ENCODE measurements at regions not wholly inside any gene's neighbourhood (a gene's known extent, or its start where the extent isn't known, plus 50 kb on each side); places are given as distances from the start of the nearest gene placed in this dataset.

DNA sequence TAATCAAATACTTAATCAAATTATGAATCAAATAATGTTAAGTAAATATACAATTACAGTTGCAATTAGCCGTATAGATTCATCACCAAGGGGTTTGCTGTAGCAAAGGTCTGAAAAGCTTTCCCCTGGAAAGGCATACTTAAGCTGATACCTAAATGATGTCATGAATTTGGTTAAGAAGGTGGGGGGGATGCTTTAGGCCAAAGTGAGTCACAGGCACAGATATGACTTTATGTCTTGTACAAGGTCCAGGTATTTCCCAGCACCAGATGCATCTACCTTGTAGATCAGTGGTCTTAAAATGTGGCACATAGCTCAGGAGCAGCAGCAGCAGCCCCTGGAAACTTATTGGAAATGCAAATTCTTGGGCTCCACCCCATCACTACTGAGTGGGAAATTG is 557.3 kb upstream of the CDH4 start:
- Histone ChIP-seq H3K23me2 (ENCODE audit: low read depth, low read length) (no peaks in the 10 kb centered on the region), H3K36me3 (ENCODE audit: control insufficient read depth in 2 of 4, insufficient read depth in 4 of 4, low read length in 3 of 4) (no peaks in the 10 kb centered on the region), H2AK5ac (ENCODE audit: low read depth, low read length) (no peak overlapping the region; the same call in 1 of the 2 replicates), H3K4me1 (replicated peaks in 1 of 4; ENCODE audit: control insufficient read depth in 3 of 4, insufficient read depth in 4 of 4, low read length in 3 of 4) (peaks cover 9 to 19% (median 12%) of the 10 kb centered on the region in 4 experiments), H3K56ac (replicated peaks; ENCODE audit: insufficient read length, low read depth, low read length) (no peak overlapping the region), H3K4me2 (ENCODE audit: insufficient read depth in 1 of 2, low read depth in 2 of 2, low read length in 2 of 2) (no peak overlapping the region; a peak in 1 of 4 replicates), H3K9ac (replicated peaks in 1 of 4; ENCODE audit: extremely low read depth in 1 of 4, low read depth in 3 of 4, low read length in 3 of 4) (no peak overlapping the region), H3K23ac (ENCODE audit: insufficient read length) (no peak overlapping the region), H3K79me2 (ENCODE audit: control insufficient read depth in 1 of 2, insufficient read depth in 2 of 2, low read length in 2 of 2) (no peaks in the 10 kb centered on the region), H2BK15ac (ENCODE audit: low read length) (no peak overlapping the region), H4K8ac (ENCODE audit: extremely low read depth, insufficient read depth, low read length) (no peak overlapping the region), H3K4me3 (ENCODE audit: extremely low read depth in 1 of 4, insufficient read depth in 2 of 4, low read depth in 3 of 4, low read length in 4 of 4) (no peak overlapping the region), H2BK12ac (ENCODE audit: low read depth, low read length) (peak overlapping the region; percentile 89; the same call in 1 of the 2 replicates), H3K4ac (replicated peaks; ENCODE audit: insufficient read length, low read depth, low read length) (no peak overlapping the region), H3K27ac (ENCODE audit: low read depth, low read length) (no peak overlapping the region), H3K27me3 (replicated peaks in 1 of 4; ENCODE audit: control insufficient read depth in 3 of 4, extremely low read depth in 1 of 4, insufficient read depth in 3 of 4, low read length in 3 of 4) (peaks cover 0 to 2% (median 0%) of the 10 kb centered on the region in 4 experiments; a peak in 1 of 7 replicates), H2BK5ac (ENCODE audit: low read depth, low read length) (peak overlapping the region; percentile 88; the same call in 1 of the 2 replicates), H4K5ac (ENCODE audit: insufficient read length, low read depth, low read length) (peak overlapping the region; percentile 30), H3K9me3 (ENCODE audit: insufficient read depth in 2 of 2, low read depth in 1 of 2, low read length in 1 of 2) (no peaks in the 10 kb centered on the region), H3K18ac (ENCODE audit: extremely low read depth, low read length) (no peak overlapping the region), H2BK20ac (ENCODE audit: low read length) (peak overlapping the region; percentile 91), H3K79me1 (ENCODE audit: low read depth, low read length) (no peaks in the 10 kb centered on the region), H4K20me1 (replicated peaks in 1 of 2; ENCODE audit: control insufficient read depth in 1 of 2, insufficient read depth in 2 of 2, low read length in 2 of 2) (no peaks in the 10 kb centered on the region), H2AFZ (ENCODE audit: low read length) (no peak overlapping the region), H3K14ac (ENCODE audit: insufficient read length) (no peak overlapping the region), H2BK120ac (replicated peaks; ENCODE audit: low read depth, low read length) (peak overlapping the region; percentile 95), H4K91ac (replicated peaks; ENCODE audit: insufficient read length, low read length) (peak overlapping the region; percentile 94)
- TF ChIP-seq TCF12 (IDR thresholded peaks at IDR 0.05; ENCODE audit: low read depth, low read length) (no peak), POU5F1 (IDR thresholded peaks at IDR 0.05; ENCODE audit: low read depth, low read length) (no peak), CREB1 (IDR thresholded peaks at IDR 0.05) (no peak), EZH2 (IDR thresholded peaks at IDR 0.05; ENCODE audit: low read depth, low read length, severe bottlenecking) (no peak), TAF7 (optimal IDR thresholded peaks at IDR 0.05; ENCODE audit: borderline replicate concordance, low read depth, low read length) (no peak), YY1 (IDR thresholded peaks at IDR 0.05; ENCODE audit: low read depth, low read length) (no peak)
- WGBS, 2 experiments (ENCODE audit: extremely low coverage in 1 of 2, insufficient coverage in 1 of 2, insufficient read length in 1 of 2, insufficient replicate concordance in 2 of 2, low coverage in 1 of 2, low lambda C conversion rate in 2 of 2, missing lambda C conversion rate in 1 of 2) = 96% methylated on average over 1 of the region's 1 CpG; no CpG with 5 or more reads in 1 of the 2 experiments
- ChIA-PET CTCF (ENCODE audit: partially characterized antibody) (interaction anchor here (1.6 kb wide), 1 partner anchor 20 kb away, joined by 3 read pairs; no protein-coding TSS in a partner anchor), POLR2A (ENCODE audit: partially characterized antibody) (no interaction called here)
- DNase-seq (ENCODE audit: low read depth in 1 of 2, low spot score in 2 of 2) (no peak), FAIRE-seq (no peak)

Measured in H1 (cell line).